DMS153 treated with DMSO at 0.1 percent for 48 hours (cell line): ENCODE measurements at regions not wholly inside any gene's neighbourhood (a gene's known extent, or its start where the extent isn't known, plus 50 kb on each side); places are given as distances from the start of the nearest gene placed in this dataset.
"Not testable (repeated sequence)": the region's sequence is repeated elsewhere in the genome, so short reads cannot be mapped to it uniquely, and the experiment has no call there.

Experiments
- DNase-seq: peaks from one replicate; lab custom pipeline; 2025; ENCODE audit not compliant: unreplicated experiment; lab: John Stamatoyannopoulos, UW

GRCh38 chr3:154904328-154904727 is 175.8 kb upstream of the MME start:
- no peak for DNase-seq

GRCh38 chr3:154902495-154902894 is 177.6 kb upstream of the MME start:
- not testable (repeated sequence) for DNase-seq

- DNase-seq = no peak
Observed at GRCh38 chr3:154901278-154901677, 178.8 kb upstream of the MME start.

- no peak for DNase-seq
Observed at GRCh38 chr3:154900816-154901215, 179.3 kb upstream of the MME start.

- DNase-seq = no peak
Observed at GRCh38 chr3:154898916-154899315, 181.2 kb upstream of the MME start.

GRCh38 chr3:154898443-154898842 is 181.7 kb upstream of the MME start:
- no peak for DNase-seq

- DNase-seq = no peak
Observed at GRCh38 chr3:154893813-154894212, 186.3 kb upstream of the MME start.

GRCh38 chr3:154889227-154889634 is 190.9 kb upstream of the MME start:
- DNase-seq = no peak

- no peak for DNase-seq
Observed at GRCh38 chr3:154887869-154888268, 192.2 kb upstream of the MME start.

GRCh38 chr3:154886437-154886836 is 193.7 kb upstream of the MME start:
- no peak for DNase-seq

GRCh38 chr3:154885418-154885817 is 194.7 kb upstream of the MME start:
- DNase-seq = no peak

- DNase-seq = no peak
Observed at GRCh38 chr3:154884952-154885351, 195.2 kb upstream of the MME start.

GRCh38 chr3:154875142-154875541 is 205.0 kb upstream of the MME start:
- peak; percentile 20 for DNase-seq

- DNase-seq = no peak
Observed at GRCh38 chr3:154872696-154873095, 207.4 kb upstream of the MME start.

- no peak for DNase-seq
Observed at GRCh38 chr3:154872074-154872473, 208.0 kb upstream of the MME start.

GRCh38 chr3:154864947-154865346 is 215.2 kb upstream of the MME start:
- DNase-seq = no peak

- no peak for DNase-seq
Observed at GRCh38 chr3:154862265-154862664, 217.9 kb upstream of the MME start.

GRCh38 chr3:154852998-154853397 is 227.1 kb upstream of the MME start:
- not testable (repeated sequence) for DNase-seq

- DNase-seq = no peak
Observed at GRCh38 chr3:154852515-154852914, 227.6 kb upstream of the MME start.

GRCh38 chr3:154851644-154852043 is 228.5 kb upstream of the MME start:
- no peak for DNase-seq

GRCh38 chr3:154850921-154851320 is 229.2 kb upstream of the MME start:
- no peak for DNase-seq

- no peak for DNase-seq
Observed at GRCh38 chr3:154849408-154849807, 230.7 kb upstream of the MME start.

GRCh38 chr3:154844863-154845262 is 235.3 kb upstream of the MME start:
- peak; percentile 47 for DNase-seq

GRCh38 chr3:154843647-154844046 is 236.5 kb upstream of the MME start:
- no peak for DNase-seq
